Midbrain (tissue), 1 donor: ENCODE measurements at regions not wholly inside any gene's neighbourhood (a gene's known extent, or its start where the extent isn't known, plus 50 kb on each side); places are given as distances from the start of the nearest gene placed in this dataset.
"Not testable (repeated sequence)": the region's sequence is repeated elsewhere in the genome, so short reads cannot be mapped to it uniquely, and the experiment has no call there.

Experiments
- DNase-seq: peaks from one replicate; lab custom pipeline; 2025; lab: John Stamatoyannopoulos, UW

- no peak for DNase-seq
Observed at GRCh38 chr5:67983251-67984110, 232.1 kb upstream of the PIK3R1 start.

GRCh38 chr5:67982160-67982559 is 233.4 kb upstream of the PIK3R1 start:
- DNase-seq, result not testable (repeated sequence)

- no peak for DNase-seq
Observed at GRCh38 chr5:67978171-67978570, 237.4 kb upstream of the PIK3R1 start.

- DNase-seq, result peak; percentile 8
Observed at GRCh38 chr5:67976891-67977601, 238.5 kb upstream of the PIK3R1 start.

GRCh38 chr5:67976181-67976580 is 239.4 kb upstream of the PIK3R1 start:
- DNase-seq, result no peak

- no peak for DNase-seq
Observed at GRCh38 chr5:67974471-67974870, 241.1 kb upstream of the PIK3R1 start.

GRCh38 chr5:67974054-67974453 is 241.5 kb upstream of the PIK3R1 start:
- DNase-seq, result no peak

GRCh38 chr5:67971971-67972821 is 243.4 kb upstream of the PIK3R1 start:
- no peak for DNase-seq

GRCh38 chr5:67971223-67971830 is 244.2 kb upstream of the PIK3R1 start:
- DNase-seq, result no peak

- DNase-seq, result no peak
Observed at GRCh38 chr5:67969631-67970030, 245.9 kb upstream of the PIK3R1 start.

GRCh38 chr5:67969176-67969575 is 246.4 kb upstream of the PIK3R1 start:
- DNase-seq, result no peak

GRCh38 chr5:67966712-67967111 is 248.8 kb upstream of the PIK3R1 start:
- no peak for DNase-seq

GRCh38 chr5:67964619-67965018 is 250.9 kb upstream of the PIK3R1 start:
- DNase-seq, result no peak

- DNase-seq, result no peak
Observed at GRCh38 chr5:67963789-67964519, 251.6 kb upstream of the PIK3R1 start.

GRCh38 chr5:67960939-67961338 is 254.6 kb upstream of the PIK3R1 start:
- no peak for DNase-seq

GRCh38 chr5:67957374-67957773 is 258.2 kb upstream of the PIK3R1 start:
- no peak for DNase-seq

GRCh38 chr5:67954351-67954750 is 261.2 kb upstream of the PIK3R1 start:
- no peak for DNase-seq

- no peak for DNase-seq
Observed at GRCh38 chr5:67942421-67942820, 273.1 kb upstream of the PIK3R1 start.

- no peak for DNase-seq
Observed at GRCh38 chr5:67941614-67942401, 273.7 kb upstream of the PIK3R1 start.

GRCh38 chr5:67935908-67936566 is 279.5 kb upstream of the PIK3R1 start:
- DNase-seq, result no peak
